ENCODE measurements at regions not wholly inside any gene's neighbourhood (a gene's known extent, or its start where the extent isn't known, plus 50 kb on each side); places are given as distances from the start of the nearest gene placed in this dataset.
"Not testable (repeated sequence)": the region's sequence is repeated elsewhere in the genome, so short reads cannot be mapped to it uniquely, and the experiment has no call there.

GRCh38 chr17:16861152-16861551, 110.8 kb downstream of the TNFRSF13B start:
- not testable (repeated sequence) for TF ChIP-seq ARNTL (CRISPR knock-in tag; IDR thresholded peaks at IDR 0.05; ENCODE audit: borderline replicate concordance, low read depth); BACH2 (CRISPR knock-in tag; IDR thresholded peaks at IDR 0.05; ENCODE audit: borderline replicate concordance); ZNF70 (CRISPR knock-in tag; IDR thresholded peaks at IDR 0.05); ISL1 (CRISPR knock-in tag; IDR thresholded peaks at IDR 0.05)

All from SK-N-SH treated with all-trans-retinoic acid at 6 μM for 48 hours (cell line).